Hematopoietic multipotent progenitor cell treated with erythropoietin and hydrocortisone succinate and interleukin-3 and kit ligand, for 6 days (in vitro differentiated cells): ENCODE measurements at regions not wholly inside any gene's neighbourhood (a gene's known extent, or its start where the extent isn't known, plus 50 kb on each side); places are given as distances from the start of the nearest gene placed in this dataset.

Experiments used
- DNase-seq: peaks from one replicate; pipeline ENCODE4 v3.0.0-alpha.2; 2015

- no peak for DNase-seq
These were observed 224.8 kb upstream of the SOX11 start for GRCh38 chr2:5467178-5467905.

- DNase-seq = no peak
These were observed 219.5 kb upstream of the SOX11 start for GRCh38 chr2:5472673-5473072.

- DNase-seq = no peak
These were observed 218.5 kb upstream of the SOX11 start for GRCh38 chr2:5473635-5474034.

- DNase-seq = no peak
These were observed 217.5 kb upstream of the SOX11 start for GRCh38 chr2:5474716-5475115.

- no peak for DNase-seq
These were observed 212.8 kb upstream of the SOX11 start for GRCh38 chr2:5479265-5479928.

GRCh38 chr2:5482929-5483331, 209.3 kb upstream of the SOX11 start:
- DNase-seq = no peak

GRCh38 chr2:5484868-5485267, 207.3 kb upstream of the SOX11 start:
- DNase-seq = no peak

- no peak for DNase-seq
These were observed 200.7 kb upstream of the SOX11 start for GRCh38 chr2:5491523-5491922.

GRCh38 chr2:5493256-5493655, 198.9 kb upstream of the SOX11 start:
- DNase-seq = no peak

- no peak for DNase-seq
These were observed 198.0 kb upstream of the SOX11 start for GRCh38 chr2:5494212-5494611.

GRCh38 chr2:5495586-5495985, 196.6 kb upstream of the SOX11 start:
- no peak for DNase-seq

GRCh38 chr2:5497874-5498273, 194.3 kb upstream of the SOX11 start:
- no peak for DNase-seq

GRCh38 chr2:5501807-5502206, 190.4 kb upstream of the SOX11 start:
- no peak for DNase-seq

GRCh38 chr2:5502385-5502784, 189.8 kb upstream of the SOX11 start:
- no peak for DNase-seq

GRCh38 chr2:5504756-5505155, 187.4 kb upstream of the SOX11 start:
- DNase-seq = no peak

- no peak for DNase-seq
These were observed 184.8 kb upstream of the SOX11 start for GRCh38 chr2:5507367-5507766.

- no peak for DNase-seq
These were observed 182.8 kb upstream of the SOX11 start for GRCh38 chr2:5509362-5509761.

- no peak for DNase-seq
These were observed 182.1 kb upstream of the SOX11 start for GRCh38 chr2:5510082-5510481.

- DNase-seq = no peak
These were observed 176.5 kb upstream of the SOX11 start for GRCh38 chr2:5515693-5516092.

GRCh38 chr2:5519286-5519685, 172.9 kb upstream of the SOX11 start:
- DNase-seq = no peak

- DNase-seq = no peak
These were observed 171.7 kb upstream of the SOX11 start for GRCh38 chr2:5520463-5520972.

- DNase-seq = no peak
These were observed 170.7 kb upstream of the SOX11 start for GRCh38 chr2:5521461-5521860.

GRCh38 chr2:5524551-5524950, 167.6 kb upstream of the SOX11 start:
- no peak for DNase-seq

- DNase-seq = no peak
These were observed 163.5 kb upstream of the SOX11 start for GRCh38 chr2:5528706-5529105.
